Liver (tissue), 8 donors: ENCODE measurements at regions not wholly inside any gene's neighbourhood (a gene's known extent, or its start where the extent isn't known, plus 50 kb on each side); places are given as distances from the start of the nearest gene placed in this dataset.

ENCODE experiments used
- DNase-seq: peaks from one replicate; pipeline ENCODE4 v3.0.0-alpha.2; 2017; ENCODE audit warnings: low spot score
- H3K27ac ChIP-seq, 2 donors: one replicate each; pipeline ENCODE4 v1.7.0; 2013; ENCODE audit warnings: inconsistent platforms in 2 of 2, low read length in 2 of 2, control low read depth in 1 of 2, low read depth in 1 of 2, mild to moderate bottlenecking in 1 of 2
- H3K27me3 ChIP-seq, 4 donors: one replicate each; pipeline versions ENCODE4 v1.6.1 to v1.7.0; 2013; ENCODE audit warnings: low read length in 3 of 4, inconsistent platforms in 1 of 4, mild to moderate bottlenecking in 1 of 4, moderate library complexity in 1 of 4; ENCODE audit not compliant: control insufficient read depth in 4 of 4, insufficient read depth in 4 of 4
- H3K36me3 ChIP-seq, 4 donors: one replicate each; pipeline versions ENCODE4 v1.6.1 to v1.7.0; 2013; ENCODE audit warnings: low read length in 3 of 4, mild to moderate bottlenecking in 3 of 4, low read depth in 1 of 4, moderate library complexity in 1 of 4; ENCODE audit not compliant: control insufficient read depth in 4 of 4, insufficient read depth in 3 of 4
- H3K4me1 ChIP-seq, 4 donors: one replicate each; pipeline versions ENCODE4 v1.6.1 to v1.7.0; 2013; ENCODE audit warnings: low read length in 3 of 4, mild to moderate bottlenecking in 3 of 4, moderate library complexity in 1 of 4; ENCODE audit not compliant: control insufficient read depth in 4 of 4, insufficient read depth in 4 of 4
- H3K4me3 ChIP-seq, 3 donors: one replicate each; pipeline versions ENCODE4 v1.6.1 to v1.7.0; 2013; ENCODE audit warnings: low read length in 3 of 3, control low read depth in 1 of 3, low read depth in 1 of 3, mild to moderate bottlenecking in 1 of 3
- H3K9ac ChIP-seq, 2 donors: one replicate each; pipeline ENCODE4 v1.7.0; 2013; ENCODE audit warnings: low read length in 2 of 2, mild to moderate bottlenecking in 2 of 2, moderate library complexity in 2 of 2, control low read depth in 1 of 2, low read depth in 1 of 2
- H3K9me3 ChIP-seq, 4 donors: one replicate each; pipeline versions ENCODE4 v1.6.1 to v1.7.0; 2013; ENCODE audit warnings: low read length in 3 of 4; ENCODE audit not compliant: control insufficient read depth in 4 of 4
- EGR1 ChIP-seq, 2 donors: IDR thresholded peaks; 2 replicates each; pipeline ENCODE4 v1.6.1; 2016 to 2018; ENCODE audit warnings: antibody characterized with exemption in 2 of 2, low read depth in 2 of 2
- FOXA1 ChIP-seq: IDR thresholded peaks from 2 replicates; pipeline ENCODE4 v1.6.1; 2016; ENCODE audit warnings: antibody characterized with exemption
- FOXA2 ChIP-seq: IDR thresholded peaks from 2 replicates; pipeline ENCODE4 v1.6.1; 2016; ENCODE audit warnings: antibody characterized with exemption
- GABPA ChIP-seq, 2 donors: IDR thresholded peaks in 1 of 2; conservative IDR thresholded peaks in 1 of 2; 2 replicates each; pipeline ENCODE4 v1.6.1; 2016; ENCODE audit warnings: antibody characterized with exemption in 2 of 2, mild to moderate bottlenecking in 1 of 2, moderate library complexity in 1 of 2
- HNF4G ChIP-seq: IDR thresholded peaks from 2 replicates; pipeline ENCODE4 v1.6.1; 2016; ENCODE audit warnings: antibody characterized with exemption
- JUND ChIP-seq, 2 donors: IDR thresholded peaks; 2 replicates each; pipeline ENCODE4 v1.6.1; 2016; ENCODE audit warnings: antibody characterized with exemption in 2 of 2
- NR2F2 ChIP-seq: IDR thresholded peaks from 2 replicates; pipeline ENCODE4 v1.6.1; 2016; ENCODE audit warnings: antibody characterized with exemption
- RAD21 ChIP-seq, 2 donors: IDR thresholded peaks; 2 replicates each; pipeline ENCODE4 v1.6.1; 2016; ENCODE audit warnings: antibody characterized with exemption in 2 of 2, mild to moderate bottlenecking in 2 of 2
- REST ChIP-seq: IDR thresholded peaks from 2 replicates; pipeline ENCODE4 v1.6.1; 2016; ENCODE audit warnings: antibody characterized with exemption, mild to moderate bottlenecking
- RXRA ChIP-seq, 2 donors: IDR thresholded peaks; 2 replicates each; pipeline ENCODE4 v1.6.1; 2017 to 2018; ENCODE audit warnings: antibody characterized with exemption in 2 of 2, mild to moderate bottlenecking in 1 of 2
- SP1 ChIP-seq: IDR thresholded peaks from 2 replicates; pipeline ENCODE4 v1.6.1; 2018; ENCODE audit warnings: antibody characterized with exemption, mild to moderate bottlenecking
- WGBS: extraction: QIAGEN DNeasy Blood & Tissue Kit; methylation state at CpG from one replicate; pipeline ENCODE4 v1.1.7; 2013; 5-methylcytosine and 5-hydroxymethylcytosine counted together
- TF ChIP-seq, protein P1 (sequence below): IDR thresholded peaks from 2 replicates; pipeline ENCODE4 v1.6.1; 2016; ENCODE audit warnings: antibody characterized with exemption
- TF ChIP-seq, protein P2 (sequence below): IDR thresholded peaks from 2 replicates; pipeline ENCODE4 v1.6.1; 2016; ENCODE audit warnings: antibody characterized with exemption
- TF ChIP-seq, protein P3 (sequence below): IDR thresholded peaks from 2 replicates; pipeline ENCODE4 v1.6.1; 2016; ENCODE audit warnings: antibody characterized with exemption
- TF ChIP-seq, protein P4 (sequence below): fragments of 150-350 bp; IDR thresholded peaks from 2 replicates; pipeline ENCODE4 v1.5.1; 2017; ENCODE audit warnings: improper control_type of control experiment, low read depth, low read length; ENCODE audit not compliant: missing input control
- donor health status: healthy.
- donor health status: healthy.
- donor health status: healthy.
- donor health status: healthy.
- donor health status: healthy.

DNA sequence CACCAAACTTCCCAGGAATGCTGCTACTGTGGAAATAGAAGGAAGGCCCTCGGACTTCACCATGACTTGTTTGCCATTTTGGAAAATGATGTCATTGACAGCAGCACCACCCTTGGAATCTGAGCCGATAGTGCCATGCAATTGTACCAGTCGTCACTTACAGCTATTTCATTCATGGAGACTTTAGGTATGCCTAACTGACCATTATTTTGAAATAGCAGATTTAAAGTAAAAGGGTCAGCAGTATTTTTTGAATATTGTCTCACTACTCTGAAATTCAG is 66.0 kb upstream of the ARL8B start (continued):
- TF ChIP-seq RAD21 (IDR thresholded peaks at IDR 0.05), result no peak
- TF ChIP-seq FOXA2, result no peak
- no peak for TF ChIP-seq JUND (IDR thresholded peaks at IDR 0.05)
- TF ChIP-seq RXRA (IDR thresholded peaks at IDR 0.05), result no peak
- TF ChIP-seq FOXA1, result no peak

- Histone ChIP-seq H3K36me3 (no peaks in the 10 kb centered on the region), H3K9me3 (no peaks in the 10 kb centered on the region), H3K27ac (no peak overlapping the region), H3K27me3 (no peaks in the 10 kb centered on the region), H3K4me1 (no peaks in the 10 kb centered on the region), H3K9ac (no peak overlapping the region), H3K4me3 (no peak overlapping the region)
- DNase-seq, result no peak
- 67% methylated on average over 6 of the region's 6 CpGs for WGBS
- TF ChIP-seq REST (no peak), FOXA1 (no peak), RXRA (IDR thresholded peaks at IDR 0.05) (no peak), RAD21 (IDR thresholded peaks at IDR 0.05) (no peak), HNF4G (no peak), SP1 (no peak), EGR1 (IDR thresholded peaks at IDR 0.05; ENCODE audit: low read depth in 2 of 2) (no peak), NR2F2 (no peak), FOXA2 (no peak), GABPA (IDR thresholded peaks at IDR 0.05 in 1 of 2, conservative IDR thresholded peaks at IDR 0.05 in 1 of 2) (no peak)
- TF ChIP-seq, protein P1, sequence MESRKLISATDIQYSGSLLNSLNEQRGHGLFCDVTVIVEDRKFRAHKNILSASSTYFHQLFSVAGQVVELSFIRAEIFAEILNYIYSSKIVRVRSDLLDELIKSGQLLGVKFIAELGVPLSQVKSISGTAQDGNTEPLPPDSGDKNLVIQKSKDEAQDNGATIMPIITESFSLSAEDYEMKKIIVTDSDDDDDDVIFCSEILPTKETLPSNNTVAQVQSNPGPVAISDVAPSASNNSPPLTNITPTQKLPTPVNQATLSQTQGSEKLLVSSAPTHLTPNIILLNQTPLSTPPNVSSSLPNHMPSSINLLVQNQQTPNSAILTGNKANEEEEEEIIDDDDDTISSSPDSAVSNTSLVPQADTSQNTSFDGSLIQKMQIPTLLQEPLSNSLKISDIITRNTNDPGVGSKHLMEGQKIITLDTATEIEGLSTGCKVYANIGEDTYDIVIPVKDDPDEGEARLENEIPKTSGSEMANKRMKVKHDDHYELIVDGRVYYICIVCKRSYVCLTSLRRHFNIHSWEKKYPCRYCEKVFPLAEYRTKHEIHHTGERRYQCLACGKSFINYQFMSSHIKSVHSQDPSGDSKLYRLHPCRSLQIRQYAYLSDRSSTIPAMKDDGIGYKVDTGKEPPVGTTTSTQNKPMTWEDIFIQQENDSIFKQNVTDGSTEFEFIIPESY, result no peak
- TF ChIP-seq, protein P2, sequence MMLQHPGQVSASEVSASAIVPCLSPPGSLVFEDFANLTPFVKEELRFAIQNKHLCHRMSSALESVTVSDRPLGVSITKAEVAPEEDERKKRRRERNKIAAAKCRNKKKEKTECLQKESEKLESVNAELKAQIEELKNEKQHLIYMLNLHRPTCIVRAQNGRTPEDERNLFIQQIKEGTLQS, result no peak
- TF ChIP-seq, protein P3, sequence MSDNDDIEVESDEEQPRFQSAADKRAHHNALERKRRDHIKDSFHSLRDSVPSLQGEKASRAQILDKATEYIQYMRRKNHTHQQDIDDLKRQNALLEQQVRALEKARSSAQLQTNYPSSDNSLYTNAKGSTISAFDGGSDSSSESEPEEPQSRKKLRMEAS, result no peak
- TF ChIP-seq, protein P4, sequence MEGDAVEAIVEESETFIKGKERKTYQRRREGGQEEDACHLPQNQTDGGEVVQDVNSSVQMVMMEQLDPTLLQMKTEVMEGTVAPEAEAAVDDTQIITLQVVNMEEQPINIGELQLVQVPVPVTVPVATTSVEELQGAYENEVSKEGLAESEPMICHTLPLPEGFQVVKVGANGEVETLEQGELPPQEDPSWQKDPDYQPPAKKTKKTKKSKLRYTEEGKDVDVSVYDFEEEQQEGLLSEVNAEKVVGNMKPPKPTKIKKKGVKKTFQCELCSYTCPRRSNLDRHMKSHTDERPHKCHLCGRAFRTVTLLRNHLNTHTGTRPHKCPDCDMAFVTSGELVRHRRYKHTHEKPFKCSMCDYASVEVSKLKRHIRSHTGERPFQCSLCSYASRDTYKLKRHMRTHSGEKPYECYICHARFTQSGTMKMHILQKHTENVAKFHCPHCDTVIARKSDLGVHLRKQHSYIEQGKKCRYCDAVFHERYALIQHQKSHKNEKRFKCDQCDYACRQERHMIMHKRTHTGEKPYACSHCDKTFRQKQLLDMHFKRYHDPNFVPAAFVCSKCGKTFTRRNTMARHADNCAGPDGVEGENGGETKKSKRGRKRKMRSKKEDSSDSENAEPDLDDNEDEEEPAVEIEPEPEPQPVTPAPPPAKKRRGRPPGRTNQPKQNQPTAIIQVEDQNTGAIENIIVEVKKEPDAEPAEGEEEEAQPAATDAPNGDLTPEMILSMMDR, result no peak
These were observed 64.8 kb upstream of the ARL8B start for GRCh38 chr3:5057272-5057671.
